ENCODE measurements at regions not wholly inside any gene's neighbourhood (a gene's known extent, or its start where the extent isn't known, plus 50 kb on each side); places are given as distances from the start of the nearest gene placed in this dataset.

DNA sequence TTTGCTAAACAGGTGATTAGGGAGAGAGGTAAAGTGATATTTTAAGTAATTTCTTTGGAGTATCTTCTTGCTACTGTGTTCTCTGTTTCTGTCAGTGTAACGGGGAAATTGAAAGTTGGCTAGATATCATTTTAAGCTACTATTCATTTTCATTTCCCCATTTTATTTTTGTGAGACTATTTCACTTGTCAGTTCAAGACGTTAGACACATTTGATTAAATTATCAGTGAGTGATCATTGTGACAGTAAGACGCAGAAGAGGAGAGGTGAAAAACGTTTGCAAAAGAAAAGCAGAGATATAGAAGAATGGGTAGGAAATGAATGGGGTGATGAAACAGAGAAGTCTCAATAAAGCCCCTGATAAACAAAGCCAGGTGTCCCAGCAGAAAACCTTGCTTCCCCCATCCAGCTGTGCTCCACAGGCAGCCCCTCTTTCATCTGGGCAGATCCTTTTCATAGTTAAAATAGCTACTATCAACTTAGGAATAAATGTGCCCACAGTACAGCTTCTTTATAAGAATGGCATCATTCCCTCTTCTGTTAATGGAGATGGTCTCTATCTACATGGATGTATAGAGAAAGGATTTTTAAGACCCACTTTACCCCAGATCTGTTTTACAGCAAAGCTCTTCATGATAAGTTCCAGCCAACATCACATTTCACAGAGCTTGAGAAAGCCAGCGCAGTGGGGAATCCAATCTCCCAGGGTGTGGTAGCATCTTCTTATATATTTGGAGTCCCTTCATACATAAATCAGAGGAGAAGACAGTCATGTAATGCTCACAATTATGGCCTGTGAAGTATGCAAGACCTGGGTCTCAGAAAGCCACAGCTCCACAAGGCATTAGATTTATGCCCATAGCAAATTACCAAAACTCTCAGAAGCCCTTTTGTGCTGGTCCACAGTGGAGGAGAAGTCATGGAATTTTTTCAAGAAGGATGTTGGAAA is 138.1 kb upstream of the ITGB1 start:
- CTCF ChIA-PET: no interaction called here
- DNase-seq: no peak

DNA sequence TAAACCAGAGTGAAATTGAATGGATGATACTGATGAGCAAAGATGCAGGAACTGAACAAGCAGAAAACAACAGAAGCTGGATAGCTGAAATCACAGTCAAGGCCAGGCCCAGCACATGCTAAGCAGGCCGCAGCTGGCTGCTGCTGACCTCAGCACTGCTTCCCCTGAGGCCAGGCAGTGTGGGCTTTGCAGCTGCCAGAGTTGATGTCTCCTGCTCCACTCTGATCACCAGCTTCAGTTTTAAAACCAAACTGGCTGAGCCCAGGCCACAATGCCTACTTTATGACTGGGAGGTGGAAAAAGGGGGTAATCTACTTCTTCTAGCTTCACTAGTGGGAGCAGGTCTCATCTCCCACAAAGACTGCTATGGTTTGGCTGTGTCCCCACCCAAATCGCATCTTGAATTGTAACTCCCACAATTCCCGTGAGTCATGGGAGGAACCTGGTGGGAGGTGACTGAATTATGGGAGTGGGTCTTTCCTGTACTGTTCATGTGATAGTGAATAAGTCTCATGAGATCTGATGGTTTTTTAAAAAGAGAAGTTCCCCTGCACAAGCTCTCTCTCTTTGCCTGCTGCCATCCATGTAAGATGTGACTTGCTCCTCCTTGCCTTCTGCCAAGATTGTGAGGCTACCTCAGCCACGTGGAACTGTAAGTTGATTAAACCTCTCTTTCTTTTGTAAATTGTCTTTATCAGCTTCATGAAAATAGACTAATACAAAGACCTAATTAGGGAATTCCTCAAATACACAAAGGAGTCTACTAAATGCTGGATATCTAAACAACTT is 136.4 kb upstream of the ITGB1 start:
- Histone ChIP-seq H3K27me3 (ENCODE audit: insufficient read depth, low read depth) (no peaks in the 10 kb centered on the region), H3K4me1 (replicated peaks; ENCODE audit: insufficient read depth) (no peaks in the 10 kb centered on the region), H3F3A (ENCODE audit: insufficient read depth, low read depth) (no peaks in the 10 kb centered on the region), H3K4me2 (no peak overlapping the region), H2AFZ (no peak overlapping the region), H3K4me3 (no peak overlapping the region), H3K9me3 (ENCODE audit: insufficient read depth, low read depth) (no peaks in the 10 kb centered on the region), H3K9me2 (ENCODE audit: insufficient read depth) (no peaks in the 10 kb centered on the region), H3K27ac (no peak overlapping the region), H4K20me1 (ENCODE audit: insufficient read depth) (no peaks in the 10 kb centered on the region), H3K36me3 (ENCODE audit: low read depth) (no peaks in the 10 kb centered on the region), H3K79me2 (ENCODE audit: low read depth) (no peaks in the 10 kb centered on the region)
- POLR2A ChIA-PET (ENCODE audit: unreplicated experiment): interaction anchor here (0.5 kb wide), 1 partner anchor 336 kb away, joined by 5 read pairs; no protein-coding TSS in a partner anchor
- no peak for DNase-seq
- no TSS peak for BruUV-seq (replicated peaks)
- CTCF ChIA-PET: interaction anchor here (0.6 kb wide), 1 partner anchor 1165 kb away, joined by 3 read pairs; no protein-coding TSS in a partner anchor
- TF ChIP-seq, protein P1, sequence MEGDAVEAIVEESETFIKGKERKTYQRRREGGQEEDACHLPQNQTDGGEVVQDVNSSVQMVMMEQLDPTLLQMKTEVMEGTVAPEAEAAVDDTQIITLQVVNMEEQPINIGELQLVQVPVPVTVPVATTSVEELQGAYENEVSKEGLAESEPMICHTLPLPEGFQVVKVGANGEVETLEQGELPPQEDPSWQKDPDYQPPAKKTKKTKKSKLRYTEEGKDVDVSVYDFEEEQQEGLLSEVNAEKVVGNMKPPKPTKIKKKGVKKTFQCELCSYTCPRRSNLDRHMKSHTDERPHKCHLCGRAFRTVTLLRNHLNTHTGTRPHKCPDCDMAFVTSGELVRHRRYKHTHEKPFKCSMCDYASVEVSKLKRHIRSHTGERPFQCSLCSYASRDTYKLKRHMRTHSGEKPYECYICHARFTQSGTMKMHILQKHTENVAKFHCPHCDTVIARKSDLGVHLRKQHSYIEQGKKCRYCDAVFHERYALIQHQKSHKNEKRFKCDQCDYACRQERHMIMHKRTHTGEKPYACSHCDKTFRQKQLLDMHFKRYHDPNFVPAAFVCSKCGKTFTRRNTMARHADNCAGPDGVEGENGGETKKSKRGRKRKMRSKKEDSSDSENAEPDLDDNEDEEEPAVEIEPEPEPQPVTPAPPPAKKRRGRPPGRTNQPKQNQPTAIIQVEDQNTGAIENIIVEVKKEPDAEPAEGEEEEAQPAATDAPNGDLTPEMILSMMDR (conservative IDR thresholded peaks at IDR 0.05): no peak
- TF ChIP-seq EZH2 (IDR thresholded peaks at IDR 0.05; ENCODE audit: low read depth): no peak
- intact Hi-C loops (cut with micrococcal nuclease; ENCODE audit: unreplicated experiment): no loop called here

More for the DNA sequence above, 138.1 kb upstream of the ITGB1 start:
- H3F3A ChIP-seq (ENCODE audit: insufficient read depth, low read depth): no peaks in the 10 kb centered on the region
- H3K79me2 ChIP-seq (ENCODE audit: low read depth): no peaks in the 10 kb centered on the region
- no peak overlapping the region for H3K4me3 ChIP-seq
- no peaks in the 10 kb centered on the region for H4K20me1 ChIP-seq (ENCODE audit: insufficient read depth)
- H3K27ac ChIP-seq: no peak overlapping the region
- H3K36me3 ChIP-seq (ENCODE audit: low read depth): no peaks in the 10 kb centered on the region
- no peaks in the 10 kb centered on the region for H3K9me3 ChIP-seq (ENCODE audit: insufficient read depth, low read depth)
- H3K27me3 ChIP-seq (ENCODE audit: insufficient read depth, low read depth): no peaks in the 10 kb centered on the region
- H3K4me1 ChIP-seq (replicated peaks; ENCODE audit: insufficient read depth): no peaks in the 10 kb centered on the region
- POLR2A ChIA-PET (ENCODE audit: unreplicated experiment): no interaction called here
- no peak overlapping the region for H2AFZ ChIP-seq
- BruUV-seq (replicated peaks): no TSS peak
- intact Hi-C loops (cut with micrococcal nuclease; ENCODE audit: unreplicated experiment): no loop called here
- H3K4me2 ChIP-seq: no peak overlapping the region
- H3K9me2 ChIP-seq (ENCODE audit: insufficient read depth): no peaks in the 10 kb centered on the region
- no peak for TF ChIP-seq EZH2 (IDR thresholded peaks at IDR 0.05; ENCODE audit: low read depth)

DNA sequence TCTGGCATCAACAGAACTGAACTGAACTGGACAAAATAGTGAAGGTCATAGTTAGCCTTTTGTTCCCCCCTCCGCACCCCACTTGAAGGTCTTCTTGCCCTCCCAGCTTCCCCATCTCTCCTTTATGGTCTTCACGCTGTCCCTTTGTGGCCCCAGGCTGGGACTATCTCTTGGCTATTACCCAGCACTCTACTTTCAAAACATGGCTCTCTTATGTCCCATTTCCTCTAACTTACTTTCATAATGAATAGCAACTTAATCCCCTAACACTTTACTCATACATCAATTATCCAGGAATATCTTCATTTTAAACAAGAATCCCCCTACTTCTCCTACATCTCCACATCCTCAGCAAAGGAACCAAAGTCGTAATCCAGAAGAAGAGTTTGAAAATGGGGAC is 135.3 kb upstream of the ITGB1 start:
- TF ChIP-seq, protein P1 (conservative IDR thresholded peaks at IDR 0.05): no peak
- no peak for TF ChIP-seq EZH2 (IDR thresholded peaks at IDR 0.05; ENCODE audit: low read depth)
- H3K4me1 ChIP-seq (replicated peaks; ENCODE audit: insufficient read depth): no peaks in the 10 kb centered on the region
- no peaks in the 10 kb centered on the region for H3K36me3 ChIP-seq (ENCODE audit: low read depth)
- no TSS peak for BruUV-seq (replicated peaks)
- ChIA-PET CTCF (no interaction called here), POLR2A (ENCODE audit: unreplicated experiment) (no interaction called here)
- no peaks in the 10 kb centered on the region for H3K79me2 ChIP-seq (ENCODE audit: low read depth)
- no peak overlapping the region for H3K27ac ChIP-seq
- intact Hi-C loops (cut with micrococcal nuclease; ENCODE audit: unreplicated experiment): no loop called here
- H3K4me3 ChIP-seq: no peak overlapping the region
- DNase-seq: no peak
- no peak overlapping the region for H2AFZ ChIP-seq
- H3K9me3 ChIP-seq (ENCODE audit: insufficient read depth, low read depth): no peaks in the 10 kb centered on the region
- no peaks in the 10 kb centered on the region for H3K9me2 ChIP-seq (ENCODE audit: insufficient read depth)
- no peak overlapping the region for H3K4me2 ChIP-seq
- H3F3A ChIP-seq (ENCODE audit: insufficient read depth, low read depth): no peaks in the 10 kb centered on the region
- no peaks in the 10 kb centered on the region for H3K27me3 ChIP-seq (ENCODE audit: insufficient read depth, low read depth)
- H4K20me1 ChIP-seq (ENCODE audit: insufficient read depth): no peaks in the 10 kb centered on the region

Measured in PC-9 (cell line).